HEK293T (cell line): ENCODE measurements at regions not wholly inside any gene's neighbourhood (a gene's known extent, or its start where the extent isn't known, plus 50 kb on each side); places are given as distances from the start of the nearest gene placed in this dataset.
"Not testable (repeated sequence)": the region's sequence is repeated elsewhere in the genome, so short reads cannot be mapped to it uniquely, and the experiment has no call there.

ENCODE experiments used
- ARNT ChIP-seq: fragments of 450-650 bp; IDR thresholded peaks from 2 replicates; pipeline ENCODE4 v1.6.1; 2017; ENCODE audit warnings: mild to moderate bottlenecking
- BHLHE40 ChIP-seq: fragments of 450-650 bp; IDR thresholded peaks from 2 replicates; pipeline ENCODE4 v1.6.1; 2016; ENCODE audit warnings: mild to moderate bottlenecking, moderate library complexity, borderline replicate concordance
- ELF4 ChIP-seq: fragments of 450-650 bp; IDR thresholded peaks from 2 replicates; pipeline ENCODE4 v1.6.1; 2017; ENCODE audit warnings: antibody characterized with exemption
- FOXK2 ChIP-seq: fragments of 450-650 bp; IDR thresholded peaks from 2 replicates; pipeline ENCODE4 v1.6.1; 2016; ENCODE audit warnings: mild to moderate bottlenecking
- FOXM1 ChIP-seq: fragments of 450-650 bp; IDR thresholded peaks from 2 replicates; pipeline ENCODE4 v1.6.1; 2017; ENCODE audit warnings: mild to moderate bottlenecking, borderline replicate concordance
- LEF1 ChIP-seq: fragments of 450-650 bp; IDR thresholded peaks from 2 replicates; pipeline ENCODE4 v1.6.1; 2017; ENCODE audit warnings: mild to moderate bottlenecking, borderline replicate concordance
- NFRKB ChIP-seq: fragments of 450-650 bp; IDR thresholded peaks from 2 replicates; pipeline ENCODE4 v1.6.1; 2016; ENCODE audit warnings: mild to moderate bottlenecking, moderate library complexity
- ZNF384 ChIP-seq: fragments of 450-650 bp; IDR thresholded peaks from 2 replicates; pipeline ENCODE4 v1.6.1; 2016

DNA sequence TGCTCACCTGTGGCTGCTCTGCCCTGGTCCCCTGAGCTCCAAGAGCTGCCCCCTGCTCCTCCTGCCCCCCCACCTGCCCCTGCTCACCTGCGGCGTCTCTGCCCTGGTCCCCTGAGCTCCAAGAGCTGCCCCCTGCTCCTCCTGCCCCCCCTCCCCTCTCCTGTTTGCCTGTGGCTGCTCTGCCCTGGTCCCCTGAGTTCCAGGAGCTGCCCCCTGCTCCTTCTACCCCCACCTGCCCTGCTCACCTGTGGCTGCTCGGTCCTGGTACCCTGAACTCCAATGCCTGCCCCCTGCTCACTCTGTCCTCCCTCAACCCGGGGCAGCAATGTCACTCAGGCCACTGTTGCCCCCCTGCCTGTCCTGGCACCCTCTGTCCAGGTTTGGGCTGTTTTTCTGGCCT lies 101.7 kb downstream of the TMEM121 start:
- not testable (repeated sequence) for TF ChIP-seq ARNT, LEF1, ZNF384, ELF4, FOXM1, BHLHE40, NFRKB, FOXK2
